ENCODE measurements at regions not wholly inside any gene's neighbourhood (a gene's known extent, or its start where the extent isn't known, plus 50 kb on each side); places are given as distances from the start of the nearest gene placed in this dataset.

GRCh38 chr5:136890431-136891148, 525.2 kb upstream of the TRPC7 start:
- 75 to 91% (median 85%) methylated on average over 2 of the region's 2 CpGs for WGBS, 3 donors

GRCh38 chr5:136886608-136887007, 521.3 kb upstream of the TRPC7 start:
- no peaks in the 10 kb centered on the region for H3K9me3 ChIP-seq
- H3K36me3 ChIP-seq (ENCODE audit: insufficient read depth in 1 of 2, low read depth in 1 of 2) = no peaks in the 10 kb centered on the region
- DNase-seq = no peak
- peak; percentile 61 to 88 (median 84) for ATAC-seq
- 10 to 40% (median 22%) methylated on average over 3 of the region's 3 CpGs for WGBS, 3 donors
- no peaks in the 10 kb centered on the region for H3K27me3 ChIP-seq (ENCODE audit: insufficient read depth in 3 of 3, low read length in 2 of 3)
- H3K4me1 ChIP-seq = no peaks in the 10 kb centered on the region
- no peak overlapping the region for H3K4me3 ChIP-seq
- no peak overlapping the region for H3K27ac ChIP-seq
- TF ChIP-seq CTCF (IDR thresholded peaks at IDR 0.05) = no peak
- intact Hi-C loops (cut with DNase I) = no loop called here

More at GRCh38 chr5:136890431-136891148, 525.2 kb upstream of the TRPC7 start:
- TF ChIP-seq CTCF (IDR thresholded peaks at IDR 0.05) = no peak
- ATAC-seq = no peak
- no peaks in the 10 kb centered on the region for H3K36me3 ChIP-seq (ENCODE audit: insufficient read depth in 1 of 2, low read depth in 1 of 2)
- intact Hi-C loops (cut with DNase I) = no loop called here
- no peaks in the 10 kb centered on the region for H3K9me3 ChIP-seq
- H3K27me3 ChIP-seq (ENCODE audit: insufficient read depth in 3 of 3, low read length in 2 of 3) = no peaks in the 10 kb centered on the region
- no peak overlapping the region for H3K27ac ChIP-seq
- no peaks in the 10 kb centered on the region for H3K4me1 ChIP-seq
- no peak for DNase-seq
- H3K4me3 ChIP-seq = no peak overlapping the region

DNA sequence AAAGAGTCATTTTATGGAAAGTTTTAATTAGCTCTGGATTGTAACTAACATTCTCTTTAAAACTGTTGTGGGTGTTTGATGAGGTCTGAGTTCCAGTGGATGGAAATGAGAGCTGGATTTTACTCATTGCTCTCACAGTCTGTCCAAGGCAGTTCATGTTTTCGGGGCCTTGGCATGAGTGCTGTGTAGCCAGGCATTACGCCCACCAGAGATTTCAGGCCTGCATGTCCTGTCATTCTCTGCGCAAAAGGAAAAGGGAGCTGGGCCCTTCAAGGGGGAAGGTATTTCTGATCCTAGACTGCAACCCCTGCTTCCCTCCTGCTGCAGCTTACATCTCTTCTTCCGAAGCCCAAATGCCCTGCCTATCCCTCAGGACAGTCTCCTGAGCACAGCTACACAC, 499.6 kb upstream of the TRPC7 start:
- Histone ChIP-seq H3K9me3 (no peaks in the 10 kb centered on the region), H3K36me3 (ENCODE audit: insufficient read depth in 1 of 2, low read depth in 1 of 2) (no peaks in the 10 kb centered on the region), H3K4me1 (no peaks in the 10 kb centered on the region), H3K4me3 (no peak overlapping the region), H3K27ac (no peak overlapping the region), H3K27me3 (ENCODE audit: insufficient read depth in 3 of 3, low read length in 2 of 3) (no peaks in the 10 kb centered on the region)
- intact Hi-C loops (cut with DNase I) = no loop called here
- whole genome bisulfite sequencing, 3 donors = 72 to 84% (median 78%) methylated on average over 4 of the region's 4 CpGs
- ATAC-seq (no peak), DNase-seq (no peak)
- TF ChIP-seq CTCF (IDR thresholded peaks at IDR 0.05) = no peak

GRCh38 chr5:136856648-136857047, 491.3 kb upstream of the TRPC7 start:
- no peak for TF ChIP-seq CTCF (IDR thresholded peaks at IDR 0.05)
- DNase-seq = no peak
- no peak overlapping the region for H3K27ac ChIP-seq

DNA sequence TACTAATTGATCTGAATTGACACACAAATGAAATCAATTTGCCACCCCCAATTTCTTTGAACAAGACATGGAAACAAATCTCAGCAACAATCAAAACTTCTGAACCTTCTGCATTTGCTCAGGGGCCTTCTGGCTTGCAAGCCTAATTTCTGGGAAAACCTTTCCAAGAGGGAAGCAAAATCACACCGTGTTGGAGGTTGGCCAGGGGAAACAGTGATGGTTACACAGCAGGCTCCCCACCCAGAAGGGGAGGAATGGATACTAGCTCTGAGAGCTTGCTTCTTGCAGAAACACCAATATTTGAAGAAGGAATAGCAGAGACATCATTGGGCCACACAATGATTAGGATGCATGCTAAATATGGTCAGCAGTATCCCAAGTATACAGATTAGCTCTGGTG, 488.6 kb upstream of the TRPC7 start:
- intact Hi-C loops (cut with DNase I) = no loop called here
- no peak overlapping the region for H3K4me3 ChIP-seq
- no peak for DNase-seq
- ATAC-seq = no peak
- H3K4me1 ChIP-seq = no peaks in the 10 kb centered on the region
- 22 to 50% (median 30%) methylated on average over 1 of the region's 1 CpG for WGBS, 3 donors
- no peaks in the 10 kb centered on the region for H3K9me3 ChIP-seq
- no peak for TF ChIP-seq CTCF (IDR thresholded peaks at IDR 0.05)
- no peaks in the 10 kb centered on the region for H3K27me3 ChIP-seq (ENCODE audit: insufficient read depth in 3 of 3, low read length in 2 of 3)
- no peaks in the 10 kb centered on the region for H3K36me3 ChIP-seq (ENCODE audit: insufficient read depth in 1 of 2, low read depth in 1 of 2)
- H3K27ac ChIP-seq = no peak overlapping the region

More at GRCh38 chr5:136856648-136857047, 491.3 kb upstream of the TRPC7 start:
- Histone ChIP-seq H3K9me3 (no peaks in the 10 kb centered on the region), H3K27me3 (ENCODE audit: insufficient read depth in 3 of 3, low read length in 2 of 3) (no peaks in the 10 kb centered on the region), H3K36me3 (ENCODE audit: insufficient read depth in 1 of 2, low read depth in 1 of 2) (no peaks in the 10 kb centered on the region), H3K4me1 (no peaks in the 10 kb centered on the region), H3K4me3 (no peak overlapping the region)
- intact Hi-C loops (cut with DNase I) = no loop called here
- ATAC-seq = no peak
- WGBS, 3 donors = 76 to 88% (median 84%) methylated on average over 3 of the region's 3 CpGs
